G401 (cell line): ENCODE measurements at regions not wholly inside any gene's neighbourhood (a gene's known extent, or its start where the extent isn't known, plus 50 kb on each side); places are given as distances from the start of the nearest gene placed in this dataset.

Experiments
- DNase-seq: peaks from one replicate; pipeline ENCODE4 v3.0.0-alpha.2; 2015; ENCODE audit warnings: low spot score
- in situ Hi-C: cut with HindIII; loops from 2 replicates; pipeline ENCODE4 v1.10.0; 2016; ENCODE audit warnings: low sequenced_read_pairs, mixed read lengths

DNA sequence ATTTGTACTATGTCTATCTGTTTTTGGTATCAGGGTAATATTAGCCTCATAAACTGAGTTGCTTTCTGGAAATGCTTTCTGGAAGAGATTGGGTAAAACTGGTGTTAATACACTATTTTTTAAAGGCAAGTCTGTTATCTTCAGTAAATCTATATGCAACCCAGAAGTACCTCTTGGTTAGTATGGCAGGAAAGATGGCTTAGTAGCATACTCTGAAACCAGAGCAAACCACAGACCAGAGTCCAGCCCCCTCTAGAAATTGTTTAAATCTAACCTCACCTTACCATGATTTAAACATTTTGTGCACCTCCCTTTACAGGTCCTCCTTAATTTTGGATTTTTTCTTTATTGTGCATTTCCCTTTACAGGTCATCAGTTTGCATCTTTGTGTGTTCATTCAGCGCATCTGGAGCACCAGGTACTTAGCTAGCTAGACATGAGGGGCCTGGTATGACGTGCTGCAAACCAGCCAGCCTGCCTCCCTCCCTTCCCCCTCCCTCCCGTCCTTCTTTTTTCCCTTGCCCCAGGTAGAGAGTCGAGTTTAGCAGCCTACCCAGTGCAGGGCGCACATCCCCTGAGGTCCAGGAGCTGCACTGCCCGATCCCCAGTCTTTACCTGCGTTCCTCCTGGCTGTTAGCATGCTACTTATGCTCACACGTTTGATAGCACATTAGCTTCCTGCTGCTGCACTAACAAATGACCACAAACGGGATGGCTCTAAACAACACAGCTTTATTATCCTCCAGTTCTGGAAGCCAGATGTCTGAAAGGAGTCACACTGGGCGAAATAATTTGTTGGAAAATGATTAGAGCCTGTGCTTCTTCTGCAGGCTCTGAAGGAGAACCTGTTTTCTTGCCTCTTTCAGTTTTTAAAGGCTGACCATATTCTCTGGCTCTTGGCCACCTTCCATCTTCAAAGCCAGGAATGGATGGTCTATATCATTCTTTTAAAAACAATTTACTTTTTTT lies 299.9 kb upstream of the HABP2 start:
- in situ Hi-C loops, result no loop called here
- peak; percentile 8 for DNase-seq

- DNase-seq, result no peak
- in situ Hi-C loops, result no loop called here
These were observed 293.2 kb upstream of the HABP2 start for GRCh38 chr10:113259576-113260226.

GRCh38 chr10:113261161-113261560 lies 291.7 kb upstream of the HABP2 start:
- in situ Hi-C loops, result no loop called here
- DNase-seq, result no peak

DNA sequence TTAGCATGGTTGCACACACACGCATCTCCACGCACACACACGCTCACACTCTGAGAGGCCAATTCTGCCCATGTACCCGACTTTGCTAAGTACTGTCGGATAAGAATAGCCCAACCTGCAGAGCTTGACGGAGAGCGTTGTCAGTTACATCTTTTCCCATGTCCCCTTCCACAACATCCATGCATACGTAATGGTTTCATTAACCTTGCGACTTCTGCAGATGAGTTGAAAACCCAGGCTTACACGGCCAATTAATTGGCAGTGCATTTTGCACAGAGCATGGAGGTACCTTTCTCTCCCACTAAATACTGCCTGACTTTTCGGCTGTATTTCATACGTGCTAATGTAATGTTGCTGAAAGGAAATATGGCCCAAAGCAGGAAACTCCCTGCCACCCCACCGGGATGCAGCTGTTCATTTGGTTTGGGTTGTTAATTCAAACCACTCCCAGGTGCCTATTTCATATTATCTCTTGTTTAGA lies 291.2 kb upstream of the HABP2 start:
- DNase-seq, result no peak

GRCh38 chr10:113263056-113263455 lies 289.8 kb upstream of the HABP2 start:
- in situ Hi-C loops, result no loop called here
- DNase-seq, result no peak

More for the DNA sequence above, 291.2 kb upstream of the HABP2 start:
- in situ Hi-C loops, result no loop called here

GRCh38 chr10:113264333-113265131 lies 288.3 kb upstream of the HABP2 start:
- in situ Hi-C loops, result no loop called here
- no peak for DNase-seq

DNA sequence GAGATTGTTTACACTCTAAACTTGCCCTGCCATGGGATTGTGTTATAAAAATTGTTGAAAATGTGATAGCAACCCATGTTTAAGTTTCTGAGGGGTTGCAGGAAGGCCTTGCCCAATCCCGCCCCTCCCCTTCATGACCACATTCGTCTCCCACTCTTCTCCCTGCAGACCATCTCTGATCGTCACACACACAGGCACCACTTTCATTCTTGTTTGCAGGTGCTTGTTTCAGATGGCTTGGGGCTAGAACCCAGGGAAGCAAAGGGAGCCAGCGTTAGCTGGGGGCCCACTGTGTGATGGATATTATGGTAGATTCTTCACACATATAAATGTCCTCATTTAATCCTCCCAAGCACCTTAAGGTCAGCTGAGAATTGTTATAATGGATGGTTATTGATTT lies 286.7 kb upstream of the HABP2 start:
- in situ Hi-C loops, result no loop called here
- no peak for DNase-seq

- in situ Hi-C loops, result no loop called here
- DNase-seq, result no peak
These were observed 285.0 kb upstream of the HABP2 start for GRCh38 chr10:113267619-113268562.

DNA sequence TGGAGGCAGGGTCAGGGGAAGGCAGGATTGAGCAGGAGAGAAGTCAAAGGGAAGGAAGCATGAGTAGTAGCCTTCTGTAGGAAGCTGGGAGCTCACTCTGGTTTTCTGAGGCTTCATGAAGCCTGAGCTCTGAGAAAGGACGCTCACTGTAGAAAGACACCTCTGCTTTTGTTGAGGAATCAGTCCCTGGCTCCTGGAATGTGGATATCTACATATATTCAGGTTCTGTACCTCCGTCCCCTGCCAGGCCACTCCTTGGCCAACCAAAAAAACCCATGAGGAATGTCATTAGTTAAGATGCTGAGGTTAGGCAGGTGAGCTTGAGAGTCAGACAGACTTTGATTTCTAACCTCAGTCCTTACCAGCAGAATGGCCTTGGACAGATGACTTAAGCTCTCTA lies 283.5 kb upstream of the HABP2 start:
- no peak for DNase-seq

DNA sequence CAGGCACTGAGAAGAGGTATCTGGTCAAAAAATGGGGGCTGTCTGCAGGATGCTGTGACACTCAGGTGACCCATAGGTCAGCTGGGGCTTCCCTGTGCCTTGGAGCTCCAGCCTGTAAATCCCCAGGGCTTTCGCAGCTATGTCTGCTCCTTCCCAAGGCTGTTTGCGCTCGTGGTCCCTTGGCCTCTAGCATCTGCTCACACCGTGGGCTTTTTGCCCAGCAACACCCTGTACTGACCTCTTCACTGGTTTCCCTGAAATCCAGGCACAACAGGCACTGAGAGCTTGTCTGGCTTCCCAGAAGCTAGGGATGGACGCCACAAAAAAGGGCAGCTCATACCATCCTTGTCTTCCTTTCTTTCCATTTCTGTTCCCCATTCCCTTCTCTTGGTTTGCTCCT lies 280.3 kb upstream of the HABP2 start:
- in situ Hi-C loops, result no loop called here
- DNase-seq, result no peak

More for the DNA sequence above, 283.5 kb upstream of the HABP2 start:
- in situ Hi-C loops, result no loop called here

DNA sequence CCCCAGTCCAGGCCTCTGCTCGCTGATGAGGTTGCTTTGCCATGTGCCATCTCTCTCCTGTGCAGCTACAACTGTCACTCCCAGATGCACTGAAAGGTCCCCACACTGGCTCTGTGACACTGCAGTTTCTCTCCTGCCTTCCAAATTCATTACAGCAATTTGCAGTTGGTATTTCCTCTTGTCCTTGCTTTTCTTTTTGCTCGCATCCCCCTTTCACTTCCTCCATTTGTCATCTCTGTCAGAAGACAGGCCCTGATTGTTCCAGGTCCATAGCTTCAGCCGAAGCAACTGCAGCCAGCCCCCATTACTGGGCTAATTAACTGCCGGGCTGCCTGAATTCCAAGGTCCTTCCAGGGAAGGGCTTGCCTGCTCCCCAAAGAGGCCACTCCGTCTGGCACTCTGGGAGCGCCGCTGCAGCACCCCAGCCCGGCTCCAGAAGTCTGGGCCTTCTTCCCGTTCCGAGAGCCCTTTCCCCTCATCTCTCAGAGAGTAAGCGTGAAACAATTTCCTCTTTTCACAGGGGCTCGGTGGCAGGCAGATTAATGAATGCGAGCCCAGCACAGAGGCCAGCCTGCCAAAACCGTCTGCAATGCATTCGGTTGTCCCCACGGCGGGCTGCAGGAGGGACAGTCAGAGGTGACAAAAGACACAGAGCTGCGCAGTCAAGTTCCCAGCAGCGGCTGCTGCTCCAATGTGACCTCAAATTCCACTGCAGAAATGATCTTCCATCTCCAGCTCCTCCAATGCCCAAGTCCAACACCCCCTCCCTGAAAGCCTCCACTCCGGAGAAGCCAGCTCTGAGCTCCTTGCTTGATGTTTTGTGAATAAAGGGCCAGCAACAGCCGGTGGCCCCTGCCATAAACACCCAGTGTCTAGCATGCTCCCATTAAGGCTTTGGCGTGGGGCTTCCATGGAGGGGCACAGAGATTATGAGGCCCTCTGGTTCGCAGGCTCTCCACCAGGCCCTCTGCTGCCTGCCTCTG lies 279.4 kb upstream of the HABP2 start:
- in situ Hi-C loops, result no loop called here
- peak; percentile 22 for DNase-seq

DNA sequence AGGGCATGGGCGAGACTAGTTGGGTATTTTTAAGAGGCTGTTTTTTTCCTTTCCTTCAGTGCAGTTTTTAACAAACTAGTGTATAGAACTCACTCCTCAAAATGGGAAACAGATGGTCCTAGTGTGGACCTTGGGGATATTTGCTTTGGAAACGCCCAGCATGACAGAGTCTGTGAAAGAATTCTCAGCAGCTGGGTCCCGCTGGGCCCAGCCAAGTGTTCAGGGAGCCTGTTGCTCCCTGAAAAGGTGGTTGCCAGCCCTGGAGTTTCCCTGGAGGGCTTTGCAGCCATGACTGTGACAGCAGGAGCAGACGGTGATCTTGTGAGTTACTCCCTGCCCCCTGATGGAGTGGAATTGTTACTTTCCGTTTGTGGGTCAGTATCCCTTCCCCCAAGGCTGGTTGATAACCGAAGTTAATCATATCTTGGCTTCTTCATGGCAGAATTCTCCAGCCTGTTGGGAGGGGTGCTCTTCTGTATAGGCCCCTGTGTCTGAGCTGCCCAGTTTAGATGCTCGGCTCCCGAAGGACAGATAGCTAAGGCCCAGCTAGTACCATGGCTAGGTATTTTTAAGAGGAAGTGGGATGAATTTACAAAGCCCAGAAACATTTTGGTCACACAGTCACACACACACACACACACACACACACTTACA lies 278.6 kb upstream of the HABP2 start:
- in situ Hi-C loops, result no loop called here
- no peak for DNase-seq

- in situ Hi-C loops, result no loop called here
- no peak for DNase-seq
These were observed 274.6 kb upstream of the HABP2 start for GRCh38 chr10:113278221-113278620.

GRCh38 chr10:113278664-113279063 lies 274.2 kb upstream of the HABP2 start:
- in situ Hi-C loops, result no loop called here
- no peak for DNase-seq

DNA sequence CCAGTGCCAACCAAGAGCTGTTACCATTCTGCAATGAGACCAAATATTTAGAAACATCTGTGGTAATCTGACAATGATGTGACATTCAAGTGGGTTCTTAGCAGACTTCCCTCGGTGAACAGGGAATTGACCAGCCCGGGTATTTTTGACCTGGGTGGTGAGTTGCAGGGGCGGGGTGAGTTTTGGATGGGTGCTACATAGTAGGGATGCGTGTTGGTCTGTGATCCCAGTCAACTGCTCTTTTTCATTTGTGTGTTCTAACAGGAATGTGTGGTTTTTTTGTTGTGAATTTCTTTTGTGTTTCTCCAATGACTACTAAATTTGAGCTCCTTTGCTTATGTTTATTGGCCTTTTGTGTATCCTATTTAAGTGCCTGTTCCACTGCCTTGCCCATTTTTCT lies 273.6 kb upstream of the HABP2 start:
- DNase-seq, result no peak
- in situ Hi-C loops, result no loop called here

DNA sequence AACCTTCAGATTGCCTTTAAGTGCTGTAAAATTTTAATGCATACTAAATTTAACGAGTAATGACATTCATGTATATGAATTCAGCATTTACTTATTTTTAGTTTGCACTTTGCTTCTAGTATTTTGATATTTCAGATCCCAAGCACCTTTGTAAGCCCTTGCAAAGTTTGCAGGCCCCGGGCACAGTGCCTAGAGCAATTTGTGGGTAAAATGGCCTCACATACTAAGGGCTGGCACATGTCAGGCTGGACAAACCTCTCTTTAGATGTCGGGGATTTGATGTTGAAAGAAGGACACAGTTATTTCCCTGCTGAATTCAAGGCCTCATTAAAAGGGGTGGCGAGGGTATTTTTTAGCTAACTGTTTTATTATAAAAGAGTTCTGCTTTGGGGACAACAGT lies 270.3 kb upstream of the HABP2 start:
- DNase-seq, result no peak
- in situ Hi-C loops, result no loop called here

DNA sequence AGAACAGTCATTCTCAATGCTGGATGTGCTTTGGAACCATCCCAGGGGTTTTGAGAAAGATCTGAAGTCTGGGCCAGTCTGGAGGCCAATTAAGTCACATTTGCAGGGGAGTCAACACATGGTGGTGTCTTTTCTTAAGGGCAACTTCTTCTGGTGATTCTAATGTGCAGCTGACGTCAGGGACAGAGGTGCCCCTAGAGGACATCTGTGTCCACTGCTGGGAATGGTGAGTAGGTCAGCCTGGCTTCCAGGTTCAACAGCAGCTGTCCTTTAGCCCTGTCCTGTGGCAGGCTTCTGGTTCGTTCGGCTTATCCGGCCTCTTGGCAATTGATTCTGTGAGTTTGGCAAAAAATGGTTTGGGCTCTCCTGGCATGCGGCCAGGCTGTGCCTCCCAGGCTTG lies 269.7 kb upstream of the HABP2 start:
- in situ Hi-C loops, result no loop called here
- no peak for DNase-seq
